ENCODE measurements at regions not wholly inside any gene's neighbourhood (a gene's known extent, or its start where the extent isn't known, plus 50 kb on each side); places are given as distances from the start of the nearest gene placed in this dataset.

GRCh38 chr3:151979906-151980305 lies 106.5 kb downstream of the SUCNR1 start:
- TF ChIP-seq CTCF (IDR thresholded peaks at IDR 0.05), result no peak
- no peak for TF ChIP-seq POLR2A (IDR thresholded peaks at IDR 0.05)
